Thymus (tissue), 11 donors: ENCODE measurements at regions not wholly inside any gene's neighbourhood (a gene's known extent, or its start where the extent isn't known, plus 50 kb on each side); places are given as distances from the start of the nearest gene placed in this dataset.

ENCODE experiments used
- DNase-seq, 9 donors: peaks; one replicate each; pipeline ENCODE4 v3.0.0-alpha.2; 2013; ENCODE audit warnings: low spot score in 9 of 9, low read depth in 6 of 9, missing footprints in 1 of 9
- H3K27ac ChIP-seq, 2 donors: one replicate each; pipeline ENCODE4 v1.5.1; 2013; ENCODE audit warnings: control low read depth in 1 of 2, low read depth in 1 of 2, low read length in 1 of 2, mild to moderate bottlenecking in 1 of 2, moderate library complexity in 1 of 2
- H3K27me3 ChIP-seq, 2 donors: one replicate each; pipeline ENCODE4 v1.5.1; 2013; ENCODE audit warnings: low read length in 1 of 2; ENCODE audit not compliant: control insufficient read depth in 2 of 2, insufficient read depth in 1 of 2
- H3K36me3 ChIP-seq, 2 donors: one replicate each; pipeline ENCODE4 v1.5.1; 2013; ENCODE audit warnings: low read length in 1 of 2, mild to moderate bottlenecking in 1 of 2, moderate library complexity in 1 of 2; ENCODE audit not compliant: control insufficient read depth in 2 of 2, insufficient read depth in 2 of 2
- H3K4me1 ChIP-seq, 2 donors: one replicate each; pipeline ENCODE4 v1.5.1; 2013; ENCODE audit warnings: low read length in 2 of 2; ENCODE audit not compliant: control insufficient read depth in 2 of 2, insufficient read depth in 2 of 2
- H3K4me3 ChIP-seq, 2 donors: one replicate each; pipeline ENCODE4 v1.5.1; 2013; ENCODE audit warnings: low read length in 2 of 2, control low read depth in 1 of 2, mild to moderate bottlenecking in 1 of 2
- H3K9me3 ChIP-seq, 2 donors: one replicate each; pipeline ENCODE4 v1.5.1; 2013; ENCODE audit warnings: low read length in 1 of 2, mild to moderate bottlenecking in 1 of 2; ENCODE audit not compliant: control insufficient read depth in 2 of 2, insufficient read depth in 1 of 2
- WGBS: extraction: QIAGEN DNeasy Blood & Tissue Kit; methylation state at CpG from one replicate; pipeline ENCODE4 v1.1.7; 2013; 5-methylcytosine and 5-hydroxymethylcytosine counted together
- donor health status: healthy.

- H3K27ac ChIP-seq = no peak overlapping the region
- H3K36me3 ChIP-seq = no peaks in the 10 kb centered on the region
- DNase-seq = no peak
- no peak overlapping the region for H3K4me3 ChIP-seq
- no peaks in the 10 kb centered on the region for H3K9me3 ChIP-seq
- H3K4me1 ChIP-seq = no peaks in the 10 kb centered on the region
- H3K27me3 ChIP-seq = no peaks in the 10 kb centered on the region
Observed at GRCh38 chr12:13509740-13510139, 313.2 kb downstream of the EMP1 start.

- no peak for DNase-seq
- H3K27ac ChIP-seq = no peak overlapping the region
- 88% methylated on average over 7 of the region's 7 CpGs for WGBS
Observed at GRCh38 chr12:13505636-13506035, 309.1 kb downstream of the EMP1 start.

GRCh38 chr12:13505224-13505623 is 308.7 kb downstream of the EMP1 start:
- Histone ChIP-seq H3K9me3 (no peaks in the 10 kb centered on the region), H3K36me3 (no peaks in the 10 kb centered on the region), H3K27ac (no peak overlapping the region), H3K4me1 (no peaks in the 10 kb centered on the region), H3K4me3 (no peak overlapping the region), H3K27me3 (no peaks in the 10 kb centered on the region)
- DNase-seq = no peak

More at GRCh38 chr12:13505636-13506035, 309.1 kb downstream of the EMP1 start:
- Histone ChIP-seq H3K4me3 (no peak overlapping the region), H3K4me1 (no peaks in the 10 kb centered on the region), H3K36me3 (no peaks in the 10 kb centered on the region), H3K27me3 (no peaks in the 10 kb centered on the region), H3K9me3 (no peaks in the 10 kb centered on the region)

GRCh38 chr12:13504736-13505135 is 308.2 kb downstream of the EMP1 start:
- 75% methylated on average over 5 of the region's 5 CpGs for WGBS
- H3K36me3 ChIP-seq = no peaks in the 10 kb centered on the region
- H3K9me3 ChIP-seq = no peaks in the 10 kb centered on the region
- H3K27ac ChIP-seq = no peak overlapping the region
- no peaks in the 10 kb centered on the region for H3K4me1 ChIP-seq
- no peak overlapping the region for H3K4me3 ChIP-seq
- no peak for DNase-seq
- no peaks in the 10 kb centered on the region for H3K27me3 ChIP-seq

GRCh38 chr12:13504074-13504473 is 307.5 kb downstream of the EMP1 start:
- DNase-seq = no peak
- H3K4me3 ChIP-seq = no peak overlapping the region
- H3K36me3 ChIP-seq = no peaks in the 10 kb centered on the region
- H3K4me1 ChIP-seq = no peaks in the 10 kb centered on the region
- H3K27ac ChIP-seq = no peak overlapping the region
- H3K27me3 ChIP-seq = no peaks in the 10 kb centered on the region
- H3K9me3 ChIP-seq = no peaks in the 10 kb centered on the region

- DNase-seq = no peak
- Histone ChIP-seq H3K27me3 (no peaks in the 10 kb centered on the region), H3K9me3 (no peaks in the 10 kb centered on the region), H3K4me3 (no peak overlapping the region), H3K27ac (no peak overlapping the region), H3K36me3 (no peaks in the 10 kb centered on the region), H3K4me1 (no peaks in the 10 kb centered on the region)
- 95% methylated on average over 2 of the region's 2 CpGs for WGBS
Observed at GRCh38 chr12:13503094-13503835, 306.7 kb downstream of the EMP1 start.

GRCh38 chr12:13499008-13499407 is 302.5 kb downstream of the EMP1 start:
- WGBS = 59% methylated on average over 3 of the region's 3 CpGs
- Histone ChIP-seq H3K27ac (no peak overlapping the region), H3K4me3 (no peak overlapping the region), H3K36me3 (no peaks in the 10 kb centered on the region), H3K4me1 (no peaks in the 10 kb centered on the region), H3K27me3 (no peaks in the 10 kb centered on the region), H3K9me3 (no peaks in the 10 kb centered on the region)
- no peak for DNase-seq

- no peaks in the 10 kb centered on the region for H3K27me3 ChIP-seq
- 69% methylated on average over 1 of the region's 1 CpG for WGBS
- no peaks in the 10 kb centered on the region for H3K36me3 ChIP-seq
- H3K4me1 ChIP-seq = no peaks in the 10 kb centered on the region
- no peaks in the 10 kb centered on the region for H3K9me3 ChIP-seq
- DNase-seq = no peak
- H3K4me3 ChIP-seq = no peak overlapping the region
- no peak overlapping the region for H3K27ac ChIP-seq
Observed at GRCh38 chr12:13496111-13496510, 299.6 kb downstream of the EMP1 start.

- no peaks in the 10 kb centered on the region for H3K9me3 ChIP-seq
- no peak overlapping the region for H3K4me3 ChIP-seq
- 96% methylated on average over 4 of the region's 4 CpGs for WGBS
- no peak for DNase-seq
- no peak overlapping the region for H3K27ac ChIP-seq
- no peaks in the 10 kb centered on the region for H3K36me3 ChIP-seq
- H3K4me1 ChIP-seq = no peaks in the 10 kb centered on the region
- no peaks in the 10 kb centered on the region for H3K27me3 ChIP-seq
Observed at GRCh38 chr12:13489246-13489645, 292.7 kb downstream of the EMP1 start.

GRCh38 chr12:13487326-13487725 is 290.8 kb downstream of the EMP1 start:
- no peaks in the 10 kb centered on the region for H3K4me1 ChIP-seq

More at GRCh38 chr12:13487326-13487725, 290.8 kb downstream of the EMP1 start:
- no peak for DNase-seq
- Histone ChIP-seq H3K27me3 (no peaks in the 10 kb centered on the region), H3K4me3 (no peak overlapping the region), H3K27ac (no peak overlapping the region), H3K36me3 (no peaks in the 10 kb centered on the region), H3K9me3 (no peaks in the 10 kb centered on the region)
- 94% methylated on average over 7 of the region's 7 CpGs for WGBS
